Parathyroid adenoma (tissue), 2 donors: ENCODE measurements at regions not wholly inside any gene's neighbourhood (a gene's known extent, or its start where the extent isn't known, plus 50 kb on each side); places are given as distances from the start of the nearest gene placed in this dataset.

ENCODE experiments used
- H2AFZ ChIP-seq: fragments of 300-600 bp; sonication (generic); one replicate; pipeline ENCODE4 v1.7.0; 2017; ENCODE audit warnings: antibody characterized with exemption, mild to moderate bottlenecking
- H3K27ac ChIP-seq: fragments of 300-600 bp; sonication (generic); one replicate; pipeline ENCODE4 v1.7.0; 2017
- H3K27me3 ChIP-seq: fragments of 300-600 bp; sonication (generic); one replicate; pipeline ENCODE4 v1.7.0; 2017; ENCODE audit warnings: low read length; ENCODE audit not compliant: control insufficient read depth, insufficient read depth
- H3K36me3 ChIP-seq: fragments of 300-600 bp; sonication (generic); one replicate; pipeline ENCODE4 v1.7.0; 2017; ENCODE audit warnings: low read length; ENCODE audit not compliant: control insufficient read depth, insufficient read depth
- H3K4me1 ChIP-seq: fragments of 300-600 bp; sonication (generic); one replicate; pipeline ENCODE4 v1.7.0; 2017; ENCODE audit warnings: control low read depth
- H3K4me2 ChIP-seq: fragments of 300-600 bp; sonication (generic); one replicate; pipeline ENCODE4 v1.7.0; 2017; ENCODE audit warnings: low read length
- H3K4me3 ChIP-seq: fragments of 300-600 bp; sonication (generic); one replicate; pipeline ENCODE4 v1.7.0; 2017; ENCODE audit warnings: low read depth, low read length
- H3K79me2 ChIP-seq: fragments of 300-600 bp; sonication (generic); one replicate; pipeline ENCODE4 v1.7.0; 2017; ENCODE audit warnings: control low read depth
- H3K9ac ChIP-seq: fragments of 300-600 bp; sonication (generic); one replicate; pipeline ENCODE4 v1.7.0; 2017; ENCODE audit warnings: mild to moderate bottlenecking
- H3K9me3 ChIP-seq: fragments of 300-600 bp; sonication (generic); one replicate; pipeline ENCODE4 v1.7.0; 2017; ENCODE audit warnings: low read length; ENCODE audit not compliant: control insufficient read depth
- TF ChIP-seq, protein P1 (sequence below): fragments of 300-600 bp; sonication (generic); IDR thresholded peaks from one replicate; pipeline ENCODE4 v1.7.0; 2017; ENCODE audit warnings: antibody characterized with exemption, mild to moderate bottlenecking
- donor health status: primary hyperparathyroidism.

GRCh38 chr7:35524112-35524804, 170.7 kb downstream of the HERPUD2 start:
- Histone ChIP-seq H3K9me3 (no peaks in the 10 kb centered on the region), H2AFZ (no peak overlapping the region), H3K27ac (no peak overlapping the region), H3K36me3 (no peaks in the 10 kb centered on the region), H3K9ac (no peak overlapping the region), H3K79me2 (no peaks in the 10 kb centered on the region), H3K4me1 (no peaks in the 10 kb centered on the region), H3K4me2 (no peak overlapping the region), H3K27me3 (no peaks in the 10 kb centered on the region), H3K4me3 (no peak overlapping the region)
- TF ChIP-seq, protein P1, sequence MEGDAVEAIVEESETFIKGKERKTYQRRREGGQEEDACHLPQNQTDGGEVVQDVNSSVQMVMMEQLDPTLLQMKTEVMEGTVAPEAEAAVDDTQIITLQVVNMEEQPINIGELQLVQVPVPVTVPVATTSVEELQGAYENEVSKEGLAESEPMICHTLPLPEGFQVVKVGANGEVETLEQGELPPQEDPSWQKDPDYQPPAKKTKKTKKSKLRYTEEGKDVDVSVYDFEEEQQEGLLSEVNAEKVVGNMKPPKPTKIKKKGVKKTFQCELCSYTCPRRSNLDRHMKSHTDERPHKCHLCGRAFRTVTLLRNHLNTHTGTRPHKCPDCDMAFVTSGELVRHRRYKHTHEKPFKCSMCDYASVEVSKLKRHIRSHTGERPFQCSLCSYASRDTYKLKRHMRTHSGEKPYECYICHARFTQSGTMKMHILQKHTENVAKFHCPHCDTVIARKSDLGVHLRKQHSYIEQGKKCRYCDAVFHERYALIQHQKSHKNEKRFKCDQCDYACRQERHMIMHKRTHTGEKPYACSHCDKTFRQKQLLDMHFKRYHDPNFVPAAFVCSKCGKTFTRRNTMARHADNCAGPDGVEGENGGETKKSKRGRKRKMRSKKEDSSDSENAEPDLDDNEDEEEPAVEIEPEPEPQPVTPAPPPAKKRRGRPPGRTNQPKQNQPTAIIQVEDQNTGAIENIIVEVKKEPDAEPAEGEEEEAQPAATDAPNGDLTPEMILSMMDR, result no peak

GRCh38 chr7:35523292-35523691, 171.6 kb downstream of the HERPUD2 start:
- H2AFZ ChIP-seq, result no peak overlapping the region
- H3K79me2 ChIP-seq, result no peaks in the 10 kb centered on the region
- H3K4me3 ChIP-seq, result no peak overlapping the region
- H3K9me3 ChIP-seq, result no peaks in the 10 kb centered on the region
- no peak overlapping the region for H3K9ac ChIP-seq
- TF ChIP-seq, protein P1, result no peak
- no peak overlapping the region for H3K27ac ChIP-seq
- no peaks in the 10 kb centered on the region for H3K36me3 ChIP-seq
- no peaks in the 10 kb centered on the region for H3K27me3 ChIP-seq
- H3K4me2 ChIP-seq, result no peak overlapping the region
- no peaks in the 10 kb centered on the region for H3K4me1 ChIP-seq

GRCh38 chr7:35522697-35523096, 172.2 kb downstream of the HERPUD2 start:
- H3K4me1 ChIP-seq, result no peaks in the 10 kb centered on the region
- no peak overlapping the region for H3K9ac ChIP-seq
- TF ChIP-seq, protein P1, result no peak
- no peak overlapping the region for H2AFZ ChIP-seq
- no peaks in the 10 kb centered on the region for H3K27me3 ChIP-seq
- no peaks in the 10 kb centered on the region for H3K9me3 ChIP-seq
- H3K79me2 ChIP-seq, result no peaks in the 10 kb centered on the region
- H3K36me3 ChIP-seq, result no peaks in the 10 kb centered on the region
- H3K4me2 ChIP-seq, result no peak overlapping the region
- H3K4me3 ChIP-seq, result no peak overlapping the region
- no peak overlapping the region for H3K27ac ChIP-seq

DNA sequence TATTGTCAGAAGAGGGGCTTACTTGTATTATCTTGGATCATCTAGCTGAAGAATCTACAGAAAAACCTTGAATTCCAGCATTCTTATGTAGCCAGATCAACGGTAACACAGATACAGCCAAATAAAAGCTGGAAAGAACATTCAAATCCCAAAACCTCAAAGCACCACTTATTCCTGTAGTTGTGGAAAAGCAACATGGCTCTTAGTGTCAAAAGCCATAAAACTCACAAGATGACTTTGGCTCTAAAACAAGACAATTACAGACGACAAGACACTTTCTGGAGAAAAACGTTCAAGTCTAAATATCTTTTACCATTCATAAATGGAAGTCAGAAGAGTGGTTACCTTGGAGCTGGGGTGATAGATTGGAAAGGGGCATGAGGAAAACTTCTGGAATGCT, 173.0 kb downstream of the HERPUD2 start:
- H3K4me3 ChIP-seq, result no peak overlapping the region
- H3K36me3 ChIP-seq, result no peaks in the 10 kb centered on the region

More for the DNA sequence above, 173.0 kb downstream of the HERPUD2 start:
- H3K4me2 ChIP-seq, result no peak overlapping the region
- no peaks in the 10 kb centered on the region for H3K27me3 ChIP-seq
- TF ChIP-seq, protein P1, result no peak
- no peaks in the 10 kb centered on the region for H3K79me2 ChIP-seq
- no peak overlapping the region for H3K27ac ChIP-seq
- no peak overlapping the region for H2AFZ ChIP-seq
- no peaks in the 10 kb centered on the region for H3K4me1 ChIP-seq
- no peak overlapping the region for H3K9ac ChIP-seq
- H3K9me3 ChIP-seq, result no peaks in the 10 kb centered on the region
